NCI-H460 (cell line): ENCODE measurements at regions not wholly inside any gene's neighbourhood (a gene's known extent, or its start where the extent isn't known, plus 50 kb on each side); places are given as distances from the start of the nearest gene placed in this dataset.
"Not testable (repeated sequence)": the region's sequence is repeated elsewhere in the genome, so short reads cannot be mapped to it uniquely, and the experiment has no call there.

Experiments
- DNase-seq: peaks from one replicate; pipeline ENCODE4 v3.0.0-alpha.2; 2016; ENCODE audit warnings: low read depth; ENCODE audit errors: extremely low read depth

DNA sequence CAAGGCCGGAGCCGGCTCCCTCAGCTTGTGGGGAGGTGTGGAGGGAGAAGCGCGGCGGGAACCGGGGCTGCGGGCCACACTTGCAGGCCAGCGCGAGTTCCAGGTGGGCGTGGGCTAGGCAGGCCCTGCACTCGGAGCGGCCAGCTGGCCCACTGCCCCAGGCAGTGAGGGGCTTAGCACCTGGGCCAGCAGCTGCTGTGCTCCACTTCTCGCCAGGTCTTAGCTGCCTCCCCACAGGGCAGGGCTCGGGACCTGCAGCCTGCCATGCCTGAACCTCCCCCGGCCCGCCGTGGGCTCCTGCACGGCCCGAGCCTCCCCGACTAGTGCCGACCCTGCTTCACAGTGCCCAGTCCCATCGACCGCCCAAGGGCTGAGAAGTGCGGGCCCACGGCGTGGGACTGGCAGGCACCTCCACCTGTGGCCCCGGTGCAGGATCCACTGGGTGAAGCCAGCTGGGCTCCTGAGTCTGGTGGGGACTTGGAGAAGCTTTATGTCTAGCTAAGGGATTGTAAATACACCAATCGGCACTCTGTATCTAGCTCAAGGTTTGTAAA, 131.8 kb downstream of the KDR start:
- DNase-seq: not testable (repeated sequence)

DNA sequence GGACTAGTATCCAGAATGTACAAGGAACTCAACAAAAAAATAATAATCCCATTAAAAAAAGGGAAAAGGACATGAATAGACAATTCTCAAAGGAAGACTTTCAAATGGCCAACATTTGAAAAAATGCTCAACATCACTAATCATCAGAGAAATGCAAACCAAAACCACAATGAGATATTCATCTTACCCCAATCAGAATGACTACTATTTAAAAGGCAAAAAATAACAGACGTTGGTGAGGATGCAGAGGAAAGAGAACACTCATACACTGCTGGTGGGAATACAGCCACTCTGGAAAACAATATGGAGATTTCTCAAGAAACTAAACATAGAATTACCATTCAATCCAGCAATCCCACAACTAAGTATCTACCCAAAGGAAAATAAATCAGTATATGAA, 133.1 kb downstream of the KDR start:
- DNase-seq: no peak

DNA sequence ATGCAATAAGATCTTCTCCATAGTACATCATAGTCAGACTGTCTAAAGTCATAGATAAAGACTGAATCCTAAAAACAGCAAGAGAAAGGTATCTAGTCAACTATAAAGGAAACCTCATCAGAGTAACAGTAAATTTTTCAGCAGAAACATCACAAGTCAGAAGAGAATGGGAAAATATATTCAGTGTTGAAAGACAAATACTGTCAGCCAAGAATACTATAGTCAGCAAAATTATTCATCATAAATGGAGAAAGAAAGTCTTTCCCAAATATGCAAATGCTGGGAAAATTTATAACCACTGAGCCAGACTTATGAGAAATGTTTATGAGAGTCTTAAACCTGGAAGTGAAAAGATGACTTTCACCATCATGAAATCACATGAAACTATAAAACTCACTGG, 136.7 kb downstream of the KDR start:
- no peak for DNase-seq

- DNase-seq: no peak
Measured at GRCh38 chr4:54986095-54986846, 139.1 kb downstream of the KDR start.

GRCh38 chr4:54976682-54977081, 148.7 kb downstream of the KDR start:
- no peak for DNase-seq

DNA sequence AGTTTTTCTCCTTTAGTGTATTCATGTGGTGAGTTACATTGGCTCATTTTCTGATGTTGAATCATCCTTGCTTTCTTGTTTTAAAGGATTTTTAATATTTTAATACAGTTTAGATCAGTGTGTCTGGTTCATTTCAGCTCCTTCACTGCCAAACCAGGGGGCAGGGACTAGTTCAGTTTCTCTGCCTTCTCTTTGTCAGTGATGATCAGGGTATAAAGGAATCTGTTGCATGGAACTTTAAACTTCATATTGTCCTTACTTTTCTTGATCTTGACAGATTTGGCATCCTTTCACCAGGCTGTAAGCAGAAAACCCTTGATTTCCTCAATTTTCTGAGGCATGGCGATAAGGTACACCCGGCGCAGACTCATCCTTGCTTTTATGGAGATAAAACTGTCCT, 149.4 kb downstream of the KDR start:
- DNase-seq: no peak

DNA sequence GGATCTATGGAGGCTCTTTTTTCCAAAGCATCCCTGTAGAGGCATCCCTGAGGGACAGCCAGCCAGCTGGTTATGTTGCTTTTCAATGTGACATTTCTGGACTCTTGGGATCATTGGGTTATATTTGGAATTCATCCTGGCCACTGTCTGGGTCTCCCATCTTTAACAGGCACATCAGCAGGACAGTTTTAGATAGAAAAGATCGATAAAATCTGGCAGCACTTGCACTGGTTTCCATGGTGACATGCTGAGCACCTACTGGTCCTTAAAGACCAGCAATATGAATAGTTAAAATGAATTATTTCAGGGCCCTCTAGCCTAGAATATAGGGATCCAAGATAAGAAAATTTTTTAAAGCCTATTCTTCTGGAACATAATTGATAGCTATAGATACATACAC, 151.6 kb downstream of the KDR start:
- no peak for DNase-seq

DNA sequence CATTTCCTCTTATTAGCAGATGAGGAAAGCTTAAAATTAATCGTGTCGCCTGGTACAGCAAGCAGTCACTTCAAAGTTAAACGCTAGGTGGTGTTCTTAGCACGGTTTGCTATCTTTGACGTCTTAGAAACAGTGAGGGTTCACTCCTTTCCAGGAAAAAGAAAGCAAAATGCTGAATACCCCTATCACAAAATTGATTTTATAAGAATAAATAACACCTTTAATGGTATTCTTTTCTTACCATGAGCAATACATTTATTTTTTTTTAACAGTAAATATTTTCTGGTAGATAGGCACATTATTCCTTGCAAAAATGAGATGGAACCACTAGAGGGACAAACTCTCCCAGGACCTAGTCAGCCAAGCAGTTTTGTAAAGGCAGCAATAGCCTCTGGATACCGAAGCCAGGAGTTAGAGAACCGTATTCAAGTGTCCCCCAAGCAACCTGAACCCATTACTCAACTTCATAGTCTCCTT, 153.9 kb downstream of the KDR start:
- peak; percentile 37 for DNase-seq

DNA sequence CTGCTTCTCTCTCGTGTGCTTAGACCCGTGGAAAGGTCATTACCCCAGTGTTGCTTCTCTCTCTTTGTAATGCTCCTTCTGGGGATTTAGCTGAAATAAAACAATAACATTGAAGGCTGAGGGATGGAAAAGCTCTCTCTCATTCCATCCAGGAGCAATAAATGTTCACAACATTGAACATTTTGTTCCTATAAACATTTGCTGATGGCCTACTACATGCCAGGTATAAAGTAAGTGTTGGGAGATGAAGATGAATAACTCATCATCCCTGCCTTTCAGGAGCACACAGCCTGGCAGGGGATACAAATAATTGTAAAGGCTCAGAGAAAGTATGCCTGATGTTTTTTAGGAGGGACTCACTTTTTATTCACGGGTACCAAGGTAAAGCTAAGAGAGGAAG, 158.1 kb downstream of the KDR start:
- DNase-seq: no peak

GRCh38 chr4:54961357-54961975, 163.9 kb downstream of the KDR start:
- DNase-seq: peak; percentile 6

GRCh38 chr4:54959651-54960116, 165.7 kb downstream of the KDR start:
- DNase-seq: no peak

DNA sequence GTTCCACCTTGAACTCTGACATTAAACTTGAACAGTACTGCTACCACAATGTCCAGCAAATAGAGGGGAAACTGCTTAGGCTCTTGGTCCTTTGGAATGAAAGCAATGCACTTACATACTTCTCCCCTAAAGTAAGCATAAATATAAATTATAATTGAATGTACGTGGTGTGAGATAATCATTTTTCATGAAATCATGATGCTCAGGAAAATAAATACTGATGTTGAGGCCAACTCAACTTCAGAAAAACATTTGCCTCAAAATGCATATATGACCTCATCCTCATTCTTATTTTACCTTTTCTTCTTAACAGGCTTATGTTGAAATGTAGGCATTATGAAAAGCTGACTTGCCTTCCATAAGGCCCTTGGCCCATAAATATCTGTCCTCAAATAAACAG, 166.3 kb downstream of the KDR start:
- DNase-seq: no peak

- no peak for DNase-seq
Measured at GRCh38 chr4:54958236-54958635, 167.2 kb downstream of the KDR start.

DNA sequence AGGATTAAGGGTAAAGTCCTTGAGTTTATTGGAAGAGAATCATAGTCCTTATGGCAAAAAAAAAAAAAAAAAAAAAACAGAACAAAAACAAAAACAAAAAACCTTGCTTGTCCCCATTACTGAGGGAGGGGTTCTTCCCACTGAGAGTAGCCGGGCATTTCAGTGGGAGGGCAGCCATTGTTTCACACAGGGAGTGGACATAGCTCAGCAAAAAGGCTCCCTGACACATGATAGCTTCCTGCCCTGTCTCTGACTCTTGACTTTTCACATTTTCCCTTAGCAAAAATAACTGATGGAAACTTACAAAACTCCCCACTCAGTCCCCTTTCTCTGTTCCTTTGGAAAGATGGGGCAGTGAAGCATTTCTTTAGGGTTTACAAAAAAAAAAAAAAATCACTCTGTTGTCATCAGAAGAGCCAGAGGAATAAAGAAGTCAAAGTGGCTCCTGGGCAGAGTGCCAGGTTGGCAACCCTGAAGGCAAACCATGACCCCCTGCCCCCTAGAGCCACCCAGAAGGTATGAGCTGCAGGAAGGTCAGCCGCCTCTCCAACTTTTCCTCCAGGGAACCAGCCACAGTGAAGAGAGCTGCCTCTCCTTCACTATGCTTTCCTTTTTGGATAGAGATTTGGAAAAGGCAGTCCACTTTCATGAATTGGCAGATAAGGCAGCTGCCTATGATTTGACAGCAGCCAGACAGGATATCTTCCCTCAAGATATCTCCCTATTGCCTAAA, 170.6 kb downstream of the KDR start:
- no peak for DNase-seq

- DNase-seq: no peak
Measured at GRCh38 chr4:54946741-54947140, 178.7 kb downstream of the KDR start.

DNA sequence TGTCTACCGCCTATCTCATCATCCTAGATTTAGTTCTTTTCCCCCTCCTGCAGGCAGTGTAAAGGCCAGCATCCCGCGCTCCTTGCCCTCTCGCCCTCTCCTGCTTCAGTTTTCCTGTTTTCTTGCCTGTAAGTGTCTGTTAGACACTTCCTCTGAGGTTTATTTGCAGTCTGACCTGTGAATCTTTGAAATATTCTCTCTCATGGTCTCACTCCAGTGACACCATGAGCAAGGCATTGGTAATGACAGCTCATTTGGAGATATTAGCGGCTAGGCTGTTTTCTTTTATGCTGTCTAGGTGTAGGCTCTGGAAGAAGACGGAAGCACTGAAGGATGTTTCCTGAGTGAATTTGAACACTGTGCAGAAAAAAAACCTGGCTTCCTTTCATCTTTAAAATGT, 179.6 kb downstream of the KDR start:
- DNase-seq: no peak

GRCh38 chr4:54942721-54943120, 182.7 kb downstream of the KDR start:
- DNase-seq: no peak

GRCh38 chr4:54941994-54942552, 183.3 kb downstream of the KDR start:
- DNase-seq: no peak

DNA sequence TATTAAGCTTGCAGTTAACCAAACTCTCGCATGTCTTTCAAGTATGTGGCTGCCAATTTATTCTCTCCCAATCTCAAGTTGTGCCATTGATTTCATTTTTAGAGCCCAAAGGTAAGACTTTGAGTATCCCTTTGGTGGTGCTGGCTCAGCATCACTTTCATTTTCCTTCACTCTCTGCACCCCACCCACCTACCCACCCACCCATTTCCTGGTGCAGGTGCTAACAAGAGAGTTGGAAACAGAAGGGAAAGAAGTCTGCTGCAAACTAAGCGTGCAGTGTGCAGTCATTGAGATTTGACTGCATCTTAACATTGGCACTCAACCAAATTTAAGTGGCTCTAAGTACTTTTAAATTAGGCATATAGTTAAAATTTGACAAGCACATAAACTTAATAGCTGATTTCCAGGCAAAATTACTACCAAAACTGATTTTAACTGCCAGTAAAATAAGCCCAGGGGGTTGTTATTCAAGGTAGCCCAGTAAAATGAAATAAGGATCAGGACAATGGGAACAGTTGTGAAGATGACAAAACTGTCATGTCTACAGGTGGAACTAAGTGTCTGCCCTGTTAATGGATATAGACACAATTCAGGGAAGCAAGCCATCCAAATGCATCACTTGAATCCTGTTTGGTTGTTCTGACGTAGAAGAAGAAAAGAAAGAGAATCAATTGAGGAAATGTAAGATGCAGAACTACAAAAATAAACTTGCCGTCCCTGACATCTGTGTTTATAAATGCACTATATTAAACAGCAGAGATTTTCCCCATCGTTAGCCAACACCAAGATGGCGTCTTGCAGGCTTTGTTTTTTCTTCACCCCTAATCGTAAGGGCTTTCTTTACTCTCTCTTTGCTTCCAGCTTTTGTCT, 184.2 kb downstream of the KDR start:
- DNase-seq: no peak

GRCh38 chr4:54937501-54937900, 187.9 kb downstream of the KDR start:
- no peak for DNase-seq
